ENCODE measurements at regions not wholly inside any gene's neighbourhood (a gene's known extent, or its start where the extent isn't known, plus 50 kb on each side); places are given as distances from the start of the nearest gene placed in this dataset.

GRCh38 chr4:140309124-140309870 lies 64.1 kb upstream of the SCOC start:
- DNase-seq (ENCODE audit: low read depth) = no peak
- H3K4me3 ChIP-seq (ENCODE audit: low read depth, low read length) = no peak overlapping the region
- peak; percentile 37; the same call in 1 of the 2 replicates for TF ChIP-seq CTCF (IDR thresholded peaks at IDR 0.05; ENCODE audit: control insufficient read depth, extremely low read depth, insufficient read depth)

- H3K4me3 ChIP-seq (ENCODE audit: low read depth, low read length) = no peak overlapping the region
- TF ChIP-seq CTCF (IDR thresholded peaks at IDR 0.05; ENCODE audit: control insufficient read depth, extremely low read depth, insufficient read depth) = no peak
Observed at GRCh38 chr4:140308366-140309123, 64.9 kb upstream of the SCOC start.

GRCh38 chr4:140305053-140305452 lies 68.4 kb upstream of the SCOC start:
- DNase-seq (ENCODE audit: low read depth) = peak; percentile 91
- TF ChIP-seq CTCF (IDR thresholded peaks at IDR 0.05; ENCODE audit: control insufficient read depth, extremely low read depth, insufficient read depth) = no peak
- H3K4me3 ChIP-seq (ENCODE audit: low read depth, low read length) = no peak overlapping the region

More at GRCh38 chr4:140308366-140309123, 64.9 kb upstream of the SCOC start:
- DNase-seq (ENCODE audit: low read depth) = no peak

- H3K4me3 ChIP-seq (ENCODE audit: low read depth, low read length) = no peak overlapping the region
- TF ChIP-seq CTCF (IDR thresholded peaks at IDR 0.05; ENCODE audit: control insufficient read depth, extremely low read depth, insufficient read depth) = no peak
- no peak for DNase-seq (ENCODE audit: low read depth)
Observed at GRCh38 chr4:140304346-140304745, 69.1 kb upstream of the SCOC start.

GRCh38 chr4:140302151-140302859 lies 71.1 kb upstream of the SCOC start:
- no peak overlapping the region for H3K4me3 ChIP-seq (ENCODE audit: low read depth, low read length)
- DNase-seq (ENCODE audit: low read depth) = no peak
- TF ChIP-seq CTCF (IDR thresholded peaks at IDR 0.05; ENCODE audit: control insufficient read depth, extremely low read depth, insufficient read depth) = no peak

GRCh38 chr4:140300271-140300970 lies 73.0 kb upstream of the SCOC start:
- H3K4me3 ChIP-seq (ENCODE audit: low read depth, low read length) = no peak overlapping the region
- DNase-seq (ENCODE audit: low read depth) = no peak
- no peak for TF ChIP-seq CTCF (IDR thresholded peaks at IDR 0.05; ENCODE audit: control insufficient read depth, extremely low read depth, insufficient read depth)
